ENCODE measurements at regions not wholly inside any gene's neighbourhood (a gene's known extent, or its start where the extent isn't known, plus 50 kb on each side); places are given as distances from the start of the nearest gene placed in this dataset.

DNA sequence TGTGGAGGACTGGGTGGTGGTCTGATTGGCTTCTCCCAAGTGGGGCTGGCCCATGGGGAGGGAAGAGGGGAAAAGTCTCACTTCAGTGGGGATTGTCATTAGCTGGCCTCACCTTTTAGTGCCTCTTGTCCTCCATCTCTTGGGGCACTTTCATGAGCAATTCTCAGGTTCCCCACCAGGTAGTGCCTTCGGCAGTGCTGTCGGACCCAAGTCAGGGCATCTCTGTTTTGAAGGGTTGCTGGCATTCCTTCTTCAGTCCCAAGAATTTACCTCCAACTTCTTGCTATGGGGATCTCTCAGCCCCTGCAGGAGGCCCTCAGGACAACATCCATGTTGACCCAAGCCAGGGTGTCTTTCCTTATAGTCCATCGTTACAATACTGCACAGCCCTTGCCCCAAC, 54.7 kb upstream of the F3 start:
- no peaks in the 10 kb centered on the region for H3K27me3 ChIP-seq (ENCODE audit: control insufficient read depth, insufficient read depth, low read length)
- H3K27ac ChIP-seq (ENCODE audit: low read depth in 2 of 2, low read length in 2 of 2) = no peak overlapping the region
- H3K4me3 ChIP-seq (ENCODE audit: low read length in 3 of 3) = no peak overlapping the region
- no peaks in the 10 kb centered on the region for H3K4me1 ChIP-seq (ENCODE audit: control insufficient read depth in 2 of 3, insufficient read depth in 2 of 3, low read depth in 1 of 3, low read length in 3 of 3)
- intact Hi-C loops (cut with DNase I) = no loop called here
- DNase-seq (no peak), FAIRE-seq (no peak)
- H3K9ac ChIP-seq (ENCODE audit: low read length in 3 of 3) = no peak overlapping the region
- no peaks in the 10 kb centered on the region for H3K36me3 ChIP-seq (ENCODE audit: control insufficient read depth in 2 of 3, insufficient read depth in 3 of 3, low read length in 3 of 3)
- TF ChIP-seq, protein P1, sequence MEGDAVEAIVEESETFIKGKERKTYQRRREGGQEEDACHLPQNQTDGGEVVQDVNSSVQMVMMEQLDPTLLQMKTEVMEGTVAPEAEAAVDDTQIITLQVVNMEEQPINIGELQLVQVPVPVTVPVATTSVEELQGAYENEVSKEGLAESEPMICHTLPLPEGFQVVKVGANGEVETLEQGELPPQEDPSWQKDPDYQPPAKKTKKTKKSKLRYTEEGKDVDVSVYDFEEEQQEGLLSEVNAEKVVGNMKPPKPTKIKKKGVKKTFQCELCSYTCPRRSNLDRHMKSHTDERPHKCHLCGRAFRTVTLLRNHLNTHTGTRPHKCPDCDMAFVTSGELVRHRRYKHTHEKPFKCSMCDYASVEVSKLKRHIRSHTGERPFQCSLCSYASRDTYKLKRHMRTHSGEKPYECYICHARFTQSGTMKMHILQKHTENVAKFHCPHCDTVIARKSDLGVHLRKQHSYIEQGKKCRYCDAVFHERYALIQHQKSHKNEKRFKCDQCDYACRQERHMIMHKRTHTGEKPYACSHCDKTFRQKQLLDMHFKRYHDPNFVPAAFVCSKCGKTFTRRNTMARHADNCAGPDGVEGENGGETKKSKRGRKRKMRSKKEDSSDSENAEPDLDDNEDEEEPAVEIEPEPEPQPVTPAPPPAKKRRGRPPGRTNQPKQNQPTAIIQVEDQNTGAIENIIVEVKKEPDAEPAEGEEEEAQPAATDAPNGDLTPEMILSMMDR (IDR thresholded peaks at IDR 0.05; ENCODE audit: borderline replicate concordance, extremely low read depth, insufficient read depth) = no peak
- H3K9me3 ChIP-seq (ENCODE audit: control insufficient read depth in 2 of 3, insufficient read depth in 1 of 3, low read length in 3 of 3) = no peaks in the 10 kb centered on the region

DNA sequence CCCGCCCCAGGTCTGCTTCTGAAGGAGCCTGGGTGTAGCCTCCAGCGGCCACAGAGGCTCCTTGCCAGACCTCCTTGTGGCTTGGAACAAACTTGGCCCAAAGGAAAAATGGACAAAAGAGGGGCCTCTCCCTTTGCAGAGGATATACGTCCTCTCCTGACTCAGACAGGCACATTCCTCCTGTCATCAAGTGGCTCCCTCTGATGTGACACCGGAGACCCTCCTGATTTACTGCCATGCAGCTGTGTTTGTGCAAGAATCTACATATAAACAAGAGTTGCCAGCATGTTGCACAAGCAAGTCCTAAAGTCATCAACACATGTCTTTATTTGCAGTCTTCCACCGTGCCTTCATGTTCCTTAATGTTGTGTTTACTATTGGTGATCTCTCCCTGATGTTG, 54.1 kb upstream of the F3 start:
- H3K27ac ChIP-seq (ENCODE audit: low read depth in 2 of 2, low read length in 2 of 2) = no peak overlapping the region
- H3K27me3 ChIP-seq (ENCODE audit: control insufficient read depth, insufficient read depth, low read length) = no peaks in the 10 kb centered on the region
- H3K9me3 ChIP-seq (ENCODE audit: control insufficient read depth in 2 of 3, insufficient read depth in 1 of 3, low read length in 3 of 3) = no peaks in the 10 kb centered on the region
- no peak overlapping the region for H3K4me3 ChIP-seq (ENCODE audit: low read length in 3 of 3)
- intact Hi-C loops (cut with DNase I) = no loop called here
- FAIRE-seq (no peak), DNase-seq (peak in 4 of 5 donors; percentile 53 to 75 (median 68))
- H3K4me1 ChIP-seq (ENCODE audit: control insufficient read depth in 2 of 3, insufficient read depth in 2 of 3, low read depth in 1 of 3, low read length in 3 of 3) = no peaks in the 10 kb centered on the region
- H3K9ac ChIP-seq (ENCODE audit: low read length in 3 of 3) = no peak overlapping the region
- TF ChIP-seq, protein P1 (IDR thresholded peaks at IDR 0.05; ENCODE audit: borderline replicate concordance, extremely low read depth, insufficient read depth) = no peak
- no peaks in the 10 kb centered on the region for H3K36me3 ChIP-seq (ENCODE audit: control insufficient read depth in 2 of 3, insufficient read depth in 3 of 3, low read length in 3 of 3)

GRCh38 chr1:94593611-94594010, 52.1 kb upstream of the F3 start:
- Histone ChIP-seq H3K9ac (ENCODE audit: low read length in 3 of 3) (no peak overlapping the region), H3K9me3 (ENCODE audit: control insufficient read depth in 2 of 3, insufficient read depth in 1 of 3, low read length in 3 of 3) (no peaks in the 10 kb centered on the region), H3K4me3 (ENCODE audit: low read length in 3 of 3) (no peak overlapping the region), H3K27me3 (ENCODE audit: control insufficient read depth, insufficient read depth, low read length) (no peaks in the 10 kb centered on the region), H3K27ac (ENCODE audit: low read depth in 2 of 2, low read length in 2 of 2) (no peak overlapping the region), H3K36me3 (ENCODE audit: control insufficient read depth in 2 of 3, insufficient read depth in 3 of 3, low read length in 3 of 3) (no peaks in the 10 kb centered on the region), H3K4me1 (ENCODE audit: control insufficient read depth in 2 of 3, insufficient read depth in 2 of 3, low read depth in 1 of 3, low read length in 3 of 3) (no peaks in the 10 kb centered on the region)
- DNase-seq (no peak), FAIRE-seq (no peak)
- intact Hi-C loops (cut with DNase I) = no loop called here
- TF ChIP-seq, protein P1 (IDR thresholded peaks at IDR 0.05; ENCODE audit: borderline replicate concordance, extremely low read depth, insufficient read depth) = no peak

DNA sequence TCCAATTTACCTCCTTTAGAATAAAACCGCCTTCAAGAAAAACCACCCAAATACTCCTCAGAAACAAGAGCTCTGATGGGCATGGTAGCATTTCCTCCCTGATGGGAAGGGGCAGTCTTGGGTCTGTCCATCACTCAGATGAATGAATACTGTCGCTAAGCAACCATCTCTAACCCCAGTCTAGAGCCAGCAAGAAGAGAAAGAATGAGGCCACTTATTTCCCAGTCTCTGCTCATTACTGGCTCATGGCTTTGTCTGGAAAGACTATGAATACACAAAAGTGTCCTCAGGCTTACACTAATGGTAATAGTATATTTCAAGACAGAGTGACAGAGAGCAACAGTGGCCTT, 51.0 kb upstream of the F3 start:
- Histone ChIP-seq H3K9me3 (ENCODE audit: control insufficient read depth in 2 of 3, insufficient read depth in 1 of 3, low read length in 3 of 3) (no peaks in the 10 kb centered on the region), H3K27me3 (ENCODE audit: control insufficient read depth, insufficient read depth, low read length) (no peaks in the 10 kb centered on the region), H3K4me3 (ENCODE audit: low read length in 3 of 3) (no peak overlapping the region), H3K4me1 (ENCODE audit: control insufficient read depth in 2 of 3, insufficient read depth in 2 of 3, low read depth in 1 of 3, low read length in 3 of 3) (no peaks in the 10 kb centered on the region), H3K27ac (ENCODE audit: low read depth in 2 of 2, low read length in 2 of 2) (no peak overlapping the region), H3K9ac (ENCODE audit: low read length in 3 of 3) (no peak overlapping the region), H3K36me3 (ENCODE audit: control insufficient read depth in 2 of 3, insufficient read depth in 3 of 3, low read length in 3 of 3) (no peaks in the 10 kb centered on the region)
- TF ChIP-seq, protein P1 (IDR thresholded peaks at IDR 0.05; ENCODE audit: borderline replicate concordance, extremely low read depth, insufficient read depth) = no peak
- no peak for FAIRE-seq
- intact Hi-C loops (cut with DNase I) = no loop called here
- no peak for DNase-seq

Data from kidney (tissue), 13 donors.